Fibroblast of mammary gland (primary cell): ENCODE measurements at regions not wholly inside any gene's neighbourhood (a gene's known extent, or its start where the extent isn't known, plus 50 kb on each side); places are given as distances from the start of the nearest gene placed in this dataset.
"Not testable (repeated sequence)": the region's sequence is repeated elsewhere in the genome, so short reads cannot be mapped to it uniquely, and the experiment has no call there.

ENCODE experiments used
- DNase-seq: peaks from one replicate; pipeline ENCODE4 v3.0.0-alpha.2; 2010; ENCODE audit warnings: low read depth
- H3K4me3 ChIP-seq: 2 replicates; pipeline ENCODE4 v1.5.1; 2011; ENCODE audit warnings: low read depth, mild to moderate bottlenecking, low read length, moderate library complexity; ENCODE audit not compliant: control insufficient read depth
- TF ChIP-seq, protein P1 (sequence below): conservative IDR thresholded peaks from 2 replicates; pipeline ENCODE4 v1.5.1; 2011; ENCODE audit warnings: low read depth, low read length, inconsistent platforms; ENCODE audit not compliant: control insufficient read depth, insufficient read depth

- DNase-seq, result no peak
- TF ChIP-seq, protein P1, sequence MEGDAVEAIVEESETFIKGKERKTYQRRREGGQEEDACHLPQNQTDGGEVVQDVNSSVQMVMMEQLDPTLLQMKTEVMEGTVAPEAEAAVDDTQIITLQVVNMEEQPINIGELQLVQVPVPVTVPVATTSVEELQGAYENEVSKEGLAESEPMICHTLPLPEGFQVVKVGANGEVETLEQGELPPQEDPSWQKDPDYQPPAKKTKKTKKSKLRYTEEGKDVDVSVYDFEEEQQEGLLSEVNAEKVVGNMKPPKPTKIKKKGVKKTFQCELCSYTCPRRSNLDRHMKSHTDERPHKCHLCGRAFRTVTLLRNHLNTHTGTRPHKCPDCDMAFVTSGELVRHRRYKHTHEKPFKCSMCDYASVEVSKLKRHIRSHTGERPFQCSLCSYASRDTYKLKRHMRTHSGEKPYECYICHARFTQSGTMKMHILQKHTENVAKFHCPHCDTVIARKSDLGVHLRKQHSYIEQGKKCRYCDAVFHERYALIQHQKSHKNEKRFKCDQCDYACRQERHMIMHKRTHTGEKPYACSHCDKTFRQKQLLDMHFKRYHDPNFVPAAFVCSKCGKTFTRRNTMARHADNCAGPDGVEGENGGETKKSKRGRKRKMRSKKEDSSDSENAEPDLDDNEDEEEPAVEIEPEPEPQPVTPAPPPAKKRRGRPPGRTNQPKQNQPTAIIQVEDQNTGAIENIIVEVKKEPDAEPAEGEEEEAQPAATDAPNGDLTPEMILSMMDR, result no peak
- no peak overlapping the region for H3K4me3 ChIP-seq
These were observed 509.1 kb downstream of the DTWD2 start for GRCh38 chr5:118479285-118479684.

DNA sequence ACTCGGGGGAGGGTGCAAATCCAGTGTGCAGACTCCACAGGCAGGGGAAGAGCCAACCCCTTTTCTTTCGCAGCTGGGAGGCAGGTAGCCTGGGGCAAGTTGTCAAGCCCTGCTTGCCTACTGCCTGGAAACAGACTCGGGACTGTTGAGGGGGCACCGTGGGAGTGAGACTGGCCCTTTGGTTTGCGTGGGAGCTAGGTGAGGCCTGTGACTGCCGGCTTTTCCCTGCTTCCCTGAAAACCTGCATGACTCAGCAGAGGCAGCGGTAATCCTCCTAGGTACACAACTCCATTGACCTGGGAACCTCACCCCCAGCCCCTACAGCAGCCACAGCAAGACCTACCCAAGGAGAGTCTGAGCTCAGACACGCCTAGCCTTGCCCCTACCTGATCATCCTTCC, 509.5 kb downstream of the DTWD2 start:
- DNase-seq, result no peak
- H3K4me3 ChIP-seq, result no peak overlapping the region
- TF ChIP-seq, protein P1, result no peak

DNA sequence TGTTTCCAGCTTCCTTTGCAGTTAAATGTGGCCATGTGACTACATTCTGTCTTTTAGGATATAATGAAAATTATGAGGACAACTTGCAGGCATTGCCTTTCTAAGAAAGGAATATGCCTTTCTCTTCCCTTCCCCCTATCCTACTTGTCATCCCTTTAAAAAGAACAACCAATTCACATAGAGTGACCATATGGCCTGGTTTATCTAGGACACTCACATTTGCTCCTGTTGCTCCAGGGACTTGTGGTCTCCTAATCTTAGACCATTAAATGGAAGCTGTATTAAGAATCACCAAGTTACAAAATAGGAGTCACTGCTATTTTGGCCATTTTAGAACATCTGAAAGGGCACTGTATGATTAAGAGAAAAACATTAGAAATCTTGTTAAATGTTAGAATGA, 520.3 kb downstream of the DTWD2 start:
- H3K4me3 ChIP-seq, result no peak overlapping the region
- DNase-seq, result no peak
- TF ChIP-seq, protein P1, result no peak

DNA sequence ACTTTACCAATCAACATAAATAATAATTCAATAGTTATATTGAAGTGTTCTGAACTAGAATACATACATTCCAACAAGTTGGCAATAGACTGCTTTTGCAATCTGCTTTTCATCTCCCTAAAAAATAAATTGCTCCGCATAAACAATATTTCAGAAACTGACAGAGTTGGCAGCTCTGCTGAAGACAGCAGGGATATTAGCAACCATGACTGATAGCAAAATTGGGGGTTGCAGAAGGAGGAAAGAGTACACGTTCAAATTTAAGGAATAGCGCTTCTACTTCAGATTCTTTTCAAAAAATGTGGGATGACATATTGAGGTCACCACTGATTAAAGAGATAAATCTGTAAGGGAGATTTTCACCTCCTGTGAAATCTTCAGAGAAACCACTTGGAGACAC, 521.2 kb downstream of the DTWD2 start:
- H3K4me3 ChIP-seq, result no peak overlapping the region
- TF ChIP-seq, protein P1, result no peak
- DNase-seq, result no peak

GRCh38 chr5:118466418-118466817, 521.9 kb downstream of the DTWD2 start:
- no peak overlapping the region for H3K4me3 ChIP-seq
- DNase-seq, result no peak
- TF ChIP-seq, protein P1, result no peak

DNA sequence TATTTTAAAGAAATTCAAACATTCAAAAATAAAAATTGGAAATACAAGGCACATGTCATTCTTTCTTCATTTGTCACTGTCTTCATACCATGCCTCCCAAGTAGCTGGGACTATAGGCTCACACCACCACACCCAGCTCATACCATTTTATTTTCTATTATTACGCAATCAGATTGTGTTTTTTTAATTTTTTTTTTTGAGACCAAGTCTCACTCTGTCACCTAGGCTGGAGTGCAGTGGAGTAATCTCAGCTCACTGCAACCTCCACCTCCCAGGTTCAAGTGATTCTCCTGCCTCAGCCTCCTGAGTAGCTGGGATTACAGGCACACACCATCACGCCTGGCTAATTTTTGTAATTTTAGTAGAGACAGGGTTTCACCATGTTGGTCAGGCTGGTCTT, 526.1 kb downstream of the DTWD2 start:
- H3K4me3 ChIP-seq, result not testable (repeated sequence)

GRCh38 chr5:118461436-118461835, 526.9 kb downstream of the DTWD2 start:
- DNase-seq, result no peak
- TF ChIP-seq, protein P1, result no peak
- H3K4me3 ChIP-seq, result no peak overlapping the region

More for the DNA sequence above, 526.1 kb downstream of the DTWD2 start:
- DNase-seq, result not testable (repeated sequence)
